HG02884 (cell line): ENCODE measurements at regions not wholly inside any gene's neighbourhood (a gene's known extent, or its start where the extent isn't known, plus 50 kb on each side); places are given as distances from the start of the nearest gene placed in this dataset.

Experiments used
- ATAC-seq: cut with Tn5 transposase; IDR thresholded peaks from one replicate; pipeline ENCODE4 v1.9.1; 2021; ENCODE audit warnings: mild to moderate bottlenecking, moderate library complexity; ENCODE audit not compliant: unreplicated experiment

DNA sequence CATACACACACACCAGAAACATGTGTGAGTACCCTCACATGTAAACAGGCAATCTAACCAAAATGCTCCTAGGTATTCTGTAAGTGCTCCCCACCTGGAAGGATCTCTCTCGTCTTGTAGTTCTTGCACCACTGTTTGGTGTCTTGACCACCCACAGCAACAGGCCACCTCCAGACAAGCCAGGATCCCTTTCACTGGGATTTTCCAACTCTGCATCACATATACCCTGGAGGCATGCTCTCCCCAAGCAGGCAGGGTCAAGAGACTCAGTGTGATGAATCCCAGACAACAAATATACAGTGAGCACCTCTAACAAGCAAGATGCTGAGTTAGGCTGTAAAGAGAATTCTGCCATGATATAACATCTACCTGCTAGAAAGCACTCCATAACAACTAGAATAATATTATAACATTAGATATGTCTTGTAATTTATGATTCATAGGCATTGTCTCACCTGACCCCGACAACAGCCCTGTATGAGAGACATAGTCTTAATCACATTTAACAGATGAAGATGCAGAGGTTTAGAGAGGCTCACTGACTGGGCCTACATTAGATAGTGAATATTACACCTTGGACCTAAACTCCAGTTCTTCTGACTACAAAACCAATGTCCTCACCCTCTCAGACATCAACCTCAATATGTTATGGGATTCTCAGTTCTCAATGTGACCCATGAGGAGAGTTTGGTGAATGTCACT is 76.5 kb upstream of the BCL6 start:
- no peak for ATAC-seq

DNA sequence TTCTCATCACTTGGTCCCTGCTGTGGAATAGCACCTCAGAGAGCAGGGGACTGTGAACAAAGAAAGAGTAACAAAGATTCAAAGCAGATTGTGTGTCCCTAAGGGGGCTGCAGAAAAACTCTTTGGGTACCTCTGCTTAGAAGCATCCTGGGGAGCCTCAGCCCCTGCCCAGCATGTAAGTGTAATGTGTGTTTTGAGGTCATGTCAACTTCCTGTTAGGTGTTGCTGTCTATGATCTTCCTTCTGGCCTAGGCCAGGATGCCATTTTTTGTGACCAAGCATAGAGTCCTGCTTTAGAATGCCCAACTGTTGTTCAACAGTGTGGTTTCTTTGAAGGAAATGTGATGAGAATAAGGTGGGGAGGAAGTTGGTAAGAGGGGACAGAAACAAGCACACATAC is 77.1 kb upstream of the BCL6 start:
- no peak for ATAC-seq

DNA sequence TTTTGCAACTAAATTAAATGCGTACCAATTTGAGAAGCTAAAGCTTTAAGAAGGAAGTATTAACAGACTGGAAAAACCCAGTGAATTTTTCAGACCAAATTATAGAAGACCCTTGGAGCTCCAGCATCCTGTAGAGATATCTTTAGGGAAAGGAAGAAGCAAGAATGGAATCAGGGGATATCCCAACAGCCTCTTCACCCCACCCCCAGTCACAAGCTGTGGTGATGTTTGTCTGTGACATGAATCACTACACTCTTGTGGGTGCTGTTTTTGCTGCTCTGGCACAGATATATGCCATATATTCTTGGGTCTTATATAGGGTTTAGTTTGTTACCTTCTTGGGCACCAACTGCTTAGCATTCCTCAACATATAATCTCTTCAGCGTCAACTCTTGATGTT is 78.5 kb upstream of the BCL6 start:
- ATAC-seq: no peak

DNA sequence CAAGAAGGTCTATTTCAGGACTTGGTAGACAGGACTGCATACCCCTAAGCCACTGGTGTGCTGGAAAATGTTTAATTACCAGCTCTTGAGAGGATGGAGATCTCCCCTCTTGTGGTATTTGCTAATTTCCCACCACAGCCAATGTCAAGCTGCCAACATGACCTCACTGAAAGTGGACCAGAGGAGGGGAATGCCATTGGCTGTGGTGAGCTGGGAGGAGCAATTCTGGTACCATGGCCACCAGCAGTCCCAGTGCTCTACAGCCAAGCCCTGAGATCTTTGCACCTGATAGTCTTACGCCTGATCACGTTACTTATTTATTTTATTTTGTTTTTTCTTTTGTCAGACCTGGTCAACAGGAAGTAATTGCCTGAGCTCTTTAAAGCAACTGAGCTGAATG is 82.5 kb upstream of the BCL6 start:
- no peak for ATAC-seq

DNA sequence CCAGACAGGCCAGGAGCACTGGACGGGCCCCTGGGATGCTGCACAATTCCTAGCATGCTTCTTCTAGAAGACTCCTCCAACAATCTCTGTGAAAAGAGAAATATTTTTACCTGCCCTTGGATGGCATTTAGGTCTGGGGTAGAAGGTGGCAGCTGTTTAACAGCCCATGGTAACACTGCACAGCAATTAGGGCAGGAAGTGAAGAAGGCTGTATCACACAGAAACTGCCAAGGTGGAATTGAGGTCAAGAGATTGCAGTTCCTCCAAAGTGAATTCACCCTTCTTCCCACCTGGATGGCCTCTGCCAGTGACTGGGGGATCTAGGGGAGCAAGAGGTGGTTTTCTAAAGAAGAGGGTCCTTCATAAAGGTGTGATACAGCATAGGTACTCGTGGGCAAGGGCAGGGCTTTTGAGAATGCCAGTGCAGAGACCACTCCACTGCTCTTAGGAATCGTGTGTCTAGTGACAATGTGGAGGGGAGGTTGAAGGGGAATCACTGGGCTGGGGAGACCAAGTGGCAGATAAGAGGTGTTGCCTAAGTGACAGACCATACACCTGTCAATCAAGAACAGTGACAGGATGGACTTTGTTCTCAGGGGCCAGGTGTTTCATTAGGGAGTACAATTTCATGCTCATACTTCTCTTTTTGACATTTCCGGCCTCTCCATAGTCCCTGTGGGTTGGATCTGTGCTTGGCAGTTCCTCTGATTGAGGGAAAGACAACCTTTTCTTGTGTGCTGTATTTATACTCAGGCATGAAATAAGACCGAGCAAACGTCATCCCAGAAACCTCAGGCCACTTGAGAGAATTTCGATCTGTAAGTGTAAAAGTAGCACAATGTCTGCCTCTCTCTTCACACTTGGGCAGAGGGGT is 83.5 kb upstream of the BCL6 start:
- ATAC-seq: peak; percentile 62

DNA sequence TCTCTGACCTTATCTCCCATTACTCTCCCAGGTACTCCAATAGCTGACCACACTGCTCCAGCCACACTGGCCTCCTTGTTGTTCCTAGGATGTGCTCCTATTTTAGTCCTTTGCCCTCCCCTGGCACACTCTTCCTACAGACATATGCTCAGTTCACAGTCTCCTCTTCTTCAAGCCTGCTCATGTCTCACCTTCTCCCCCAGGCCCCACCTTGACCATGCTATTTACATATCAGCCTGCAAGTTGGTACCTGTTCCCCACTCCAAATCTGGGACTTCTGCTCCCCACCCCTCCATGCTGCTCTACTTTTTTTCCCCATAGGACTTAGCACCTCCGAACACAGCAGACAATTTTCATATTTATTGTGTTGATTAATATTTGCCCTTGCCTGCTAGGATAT is 84.9 kb upstream of the BCL6 start:
- ATAC-seq: no peak

DNA sequence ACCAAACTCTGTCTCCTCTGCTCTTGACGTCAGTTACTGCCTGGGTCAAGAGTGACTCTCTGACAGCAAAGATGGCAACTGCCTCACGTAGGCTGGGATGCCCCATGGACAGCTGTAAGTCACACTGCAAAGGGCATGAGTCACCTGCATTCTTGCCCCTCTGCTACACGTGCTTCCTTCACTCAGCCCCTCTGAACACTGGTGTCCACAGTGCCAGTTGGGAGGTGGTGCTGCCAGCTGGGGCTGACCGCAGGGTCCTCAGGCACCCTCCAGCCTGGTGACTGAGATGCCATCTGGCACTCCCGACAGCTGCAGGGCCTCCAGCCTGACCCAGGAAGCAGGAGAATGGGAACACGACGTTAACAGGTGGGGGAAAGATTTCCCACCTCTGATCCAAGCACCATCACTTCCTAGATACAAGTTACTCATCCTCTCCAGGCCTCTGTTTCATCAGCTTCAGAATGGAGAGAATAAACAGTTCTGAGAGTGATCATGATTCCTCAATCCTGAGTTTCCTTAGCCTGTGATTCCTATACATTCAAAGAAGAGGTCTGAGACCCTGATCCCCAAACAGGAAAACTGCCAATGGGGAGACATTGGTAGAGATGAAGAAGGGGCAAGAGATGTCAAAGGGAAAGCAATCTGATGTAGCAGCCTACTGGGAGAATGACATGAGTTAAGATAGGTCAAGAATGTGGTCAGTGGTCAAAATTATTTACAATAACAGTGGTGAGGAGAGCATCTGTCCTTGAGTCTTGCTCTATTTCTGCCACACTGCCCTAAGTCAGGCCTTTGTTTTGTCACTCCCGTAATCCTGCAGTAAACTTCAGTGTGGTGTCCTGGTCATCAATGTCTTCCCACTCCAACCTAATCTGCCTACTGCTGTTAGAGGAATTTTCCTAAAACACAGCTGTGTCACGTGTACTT is 86.1 kb upstream of the BCL6 start:
- no peak for ATAC-seq

DNA sequence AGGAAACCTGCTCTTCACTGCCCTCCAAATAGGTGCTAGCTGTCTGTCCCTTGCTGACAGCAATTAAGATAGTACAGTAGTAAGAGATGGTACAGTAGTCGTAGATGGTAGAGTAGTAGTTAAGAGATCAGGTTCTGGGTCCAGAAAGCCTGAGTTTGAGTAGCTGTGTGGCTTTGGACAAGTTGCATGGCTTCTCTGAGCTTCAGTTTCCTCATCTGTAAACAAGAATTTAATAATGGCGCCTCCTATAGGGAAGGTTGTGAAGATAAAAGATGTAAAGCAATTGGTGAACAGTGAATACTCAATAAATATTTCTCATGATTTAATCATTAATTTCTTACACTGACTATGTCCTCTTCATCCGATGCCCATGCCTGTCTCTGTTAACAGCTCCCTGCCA is 86.9 kb upstream of the BCL6 start:
- ATAC-seq: no peak

DNA sequence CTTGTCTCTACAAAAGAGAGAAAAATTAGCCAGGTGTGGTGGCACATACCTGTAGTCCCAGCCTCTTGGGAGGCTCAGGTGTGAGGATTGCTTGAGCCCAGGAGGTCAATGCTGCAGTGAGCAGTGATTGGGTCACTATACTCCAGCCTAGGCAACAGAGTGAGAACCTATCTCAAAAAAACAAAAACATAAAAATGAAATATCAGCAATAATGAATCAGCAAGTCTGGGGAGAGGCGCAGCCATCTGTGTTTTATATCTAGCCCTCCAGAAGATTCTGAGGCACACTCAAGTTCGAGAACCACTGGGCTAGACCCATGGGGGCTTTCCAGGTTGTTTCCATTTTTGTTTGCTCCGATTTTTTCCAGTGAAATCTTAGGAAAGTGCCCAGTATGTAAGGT is 88.1 kb upstream of the BCL6 start:
- ATAC-seq: no peak

DNA sequence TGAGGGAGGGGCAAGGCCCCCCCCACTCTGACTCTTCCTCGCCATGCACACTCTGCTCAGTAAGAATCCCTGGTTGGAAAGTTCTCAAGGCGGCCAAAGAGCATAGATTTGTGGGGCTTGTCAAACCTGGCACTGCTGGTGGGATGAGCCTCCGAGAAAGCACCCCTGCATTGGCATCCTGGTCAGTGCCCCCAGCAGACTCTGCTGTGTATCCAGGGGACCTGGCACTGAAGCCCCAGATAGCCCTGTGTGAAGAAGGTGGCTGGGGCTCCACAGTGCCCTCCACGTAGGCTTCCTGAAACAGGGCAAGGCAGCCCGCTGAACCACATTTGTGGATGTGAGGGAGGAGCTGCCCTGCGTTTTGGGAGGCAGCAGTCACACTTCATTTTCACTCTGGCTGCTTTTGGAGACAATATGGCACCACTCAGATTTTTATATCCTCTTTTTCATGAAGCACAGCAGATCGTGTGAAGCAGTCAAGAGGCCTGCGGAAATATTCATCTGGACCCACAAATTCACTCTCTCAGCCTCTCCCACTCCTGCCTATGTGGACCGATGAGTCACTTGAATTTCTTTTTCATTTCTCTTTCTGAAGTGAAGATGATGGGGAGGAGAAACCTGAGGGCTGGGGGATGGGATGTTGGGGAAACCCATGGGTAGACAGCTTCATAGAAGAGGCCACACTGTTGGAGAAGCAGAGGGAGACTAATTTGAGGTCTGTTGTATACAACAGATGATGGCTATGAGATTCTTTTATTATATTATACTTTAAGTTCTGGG is 88.7 kb upstream of the BCL6 start:
- no peak for ATAC-seq

DNA sequence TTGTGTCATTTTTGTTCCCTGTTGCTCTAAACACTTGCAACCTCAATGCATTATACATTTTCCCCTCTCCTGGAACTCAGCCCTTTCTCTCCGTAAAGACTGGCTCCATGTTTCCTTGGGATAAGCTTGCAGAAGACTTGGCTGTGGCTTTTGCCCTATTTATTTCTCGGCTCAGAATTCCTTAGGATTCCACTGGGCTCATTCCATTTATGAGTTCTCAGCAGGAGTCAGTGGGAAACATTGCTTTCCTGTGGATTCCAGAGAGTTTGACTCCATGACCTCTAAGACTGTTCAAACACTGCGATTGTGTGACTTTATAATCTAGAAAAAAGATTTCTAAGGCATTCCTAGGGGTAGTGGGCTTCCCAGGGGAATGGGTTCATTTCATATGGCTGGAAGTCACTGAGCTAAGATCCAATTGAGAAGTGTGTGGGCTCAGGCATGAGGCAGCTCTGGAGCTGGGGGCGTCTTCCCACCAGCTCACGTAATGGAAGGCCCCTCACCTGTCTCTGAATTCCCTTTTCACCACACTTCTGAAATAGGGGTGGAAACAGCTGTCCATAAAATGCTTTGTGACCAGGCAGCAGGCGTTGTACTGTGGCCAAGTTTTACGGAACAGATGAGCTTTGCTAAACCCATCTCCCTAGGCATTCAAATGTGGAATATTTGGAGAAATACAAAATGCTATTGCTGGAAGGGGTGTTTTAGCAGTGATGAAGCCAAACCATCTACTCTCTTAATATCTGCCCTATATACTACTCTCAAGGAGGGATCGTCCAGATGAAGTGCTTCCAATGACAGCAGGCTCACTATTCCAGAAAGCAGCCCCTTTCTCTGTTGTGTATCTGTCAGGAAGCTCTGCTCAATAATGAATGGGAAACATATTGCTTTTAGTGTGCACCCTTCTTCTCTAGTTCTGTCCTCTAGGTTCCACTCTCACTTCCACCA is 91.8 kb upstream of the BCL6 start:
- ATAC-seq: no peak

DNA sequence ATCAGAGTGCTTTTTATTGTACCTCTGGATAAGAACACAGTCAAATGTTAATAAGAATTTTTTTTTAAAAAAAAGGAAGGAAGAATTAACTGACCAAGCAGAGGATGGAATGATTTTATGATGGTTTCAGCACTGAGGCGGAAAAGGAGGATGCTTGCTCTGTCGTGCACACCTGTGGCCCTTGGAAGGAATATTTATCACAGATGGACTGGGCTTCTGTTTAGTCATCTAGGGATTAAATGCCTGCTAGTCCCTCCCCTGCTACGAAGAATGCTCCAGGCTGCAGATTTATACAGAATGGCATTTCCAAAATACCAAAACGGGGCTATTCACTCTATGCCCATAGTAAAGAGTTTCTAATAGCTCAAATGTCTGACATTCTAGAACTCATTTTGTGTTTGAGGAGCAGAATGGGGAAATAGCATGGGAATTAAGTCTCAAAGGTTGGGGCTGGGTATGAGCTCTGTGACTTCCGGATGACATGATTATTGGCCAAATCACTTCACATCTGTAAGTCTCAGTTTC is 92.8 kb upstream of the BCL6 start:
- ATAC-seq: no peak

DNA sequence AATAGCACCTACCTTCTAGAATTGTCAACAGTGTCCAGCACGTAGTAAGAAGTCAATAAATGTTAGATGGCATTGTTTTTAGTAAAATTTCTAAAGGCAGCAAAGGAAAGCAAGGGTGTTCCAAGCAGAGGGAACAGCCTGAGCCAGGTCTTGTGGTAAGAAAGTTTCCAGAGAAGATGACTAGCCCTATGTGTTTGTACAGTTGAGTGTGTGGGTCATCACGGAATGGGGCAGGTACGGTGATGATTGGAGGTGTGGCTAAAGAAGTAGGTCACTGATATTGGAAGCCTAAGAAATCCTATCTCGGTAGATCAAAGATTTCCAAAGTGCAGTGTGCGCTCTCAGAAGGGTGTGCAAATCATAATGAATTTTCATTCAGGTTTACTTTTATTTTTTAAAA is 94.2 kb upstream of the BCL6 start:
- no peak for ATAC-seq

DNA sequence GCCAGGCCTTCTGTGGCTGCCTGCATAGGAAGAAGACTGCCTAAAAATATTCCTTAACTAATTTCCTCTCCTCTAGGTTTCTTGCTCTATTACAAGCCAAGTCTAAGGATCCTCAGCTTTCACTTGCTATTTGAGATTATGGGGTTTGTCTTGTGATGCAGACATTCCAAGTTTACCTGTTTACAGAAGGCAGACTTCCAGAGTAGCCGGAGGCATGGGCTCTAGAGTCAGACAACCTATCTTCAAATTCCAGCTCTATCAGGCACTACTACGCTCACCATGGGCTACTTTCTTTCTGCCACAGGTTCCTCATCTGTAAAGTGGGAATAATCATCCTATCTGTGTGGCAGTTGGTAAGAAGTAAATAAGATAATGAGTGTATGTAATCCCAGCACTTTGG is 95.6 kb upstream of the BCL6 start:
- ATAC-seq: no peak

DNA sequence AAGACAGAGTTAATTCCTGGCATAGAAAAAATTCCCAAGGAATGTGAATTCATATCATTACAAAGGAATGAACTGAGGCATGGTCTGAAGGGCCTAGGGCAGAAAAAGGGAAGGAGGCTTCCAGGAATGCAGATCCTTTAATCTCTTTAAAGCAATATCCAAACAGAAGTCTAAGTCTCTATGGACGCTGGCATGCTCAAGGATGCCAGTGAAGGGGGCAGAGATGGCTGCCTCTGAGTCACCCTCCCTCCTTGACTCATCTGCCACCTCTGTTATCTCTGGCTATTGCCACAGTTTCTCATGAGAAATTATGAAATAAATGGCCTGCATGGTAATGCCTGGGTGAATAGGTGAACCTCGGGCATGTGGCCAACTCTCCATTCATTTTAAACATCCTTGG is 96.3 kb upstream of the BCL6 start:
- ATAC-seq: no peak

DNA sequence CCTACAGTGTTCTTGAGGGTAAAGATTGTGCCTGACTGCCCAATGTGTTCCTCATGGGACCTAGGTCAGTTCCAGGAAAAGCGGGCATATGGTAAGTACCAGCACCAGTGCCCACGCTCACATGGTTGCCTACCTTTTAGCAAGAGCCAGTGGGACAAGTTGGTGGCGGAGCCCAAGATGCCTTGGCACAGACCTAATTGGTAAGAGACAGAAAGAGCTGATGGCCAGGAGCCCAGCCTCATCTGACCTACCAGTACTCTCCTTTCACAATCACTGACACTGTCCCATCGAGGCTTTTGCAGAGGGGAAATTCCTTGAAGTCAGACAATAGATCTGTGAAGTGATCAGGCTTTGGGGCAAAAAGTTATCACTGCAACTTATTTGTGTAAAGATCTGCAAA is 98.4 kb upstream of the BCL6 start:
- no peak for ATAC-seq

DNA sequence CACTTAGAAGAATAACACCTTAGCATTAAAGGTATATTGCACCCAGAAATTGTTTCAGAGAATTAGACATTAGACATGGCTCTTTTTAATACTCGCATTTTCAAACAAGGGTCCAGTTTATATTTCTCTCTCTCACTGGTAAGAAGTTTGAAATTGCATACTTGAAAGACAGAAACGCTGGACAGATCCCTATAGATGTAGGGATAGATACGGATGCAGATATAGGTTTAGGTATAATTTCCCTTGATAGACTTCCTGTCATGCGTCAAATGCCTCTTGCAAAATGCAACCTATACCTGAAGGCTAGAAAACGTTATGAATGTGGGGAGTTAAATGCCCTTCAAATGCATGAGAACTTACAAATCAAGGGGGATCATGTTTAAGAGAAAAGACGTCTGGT is 99.4 kb upstream of the BCL6 start:
- no peak for ATAC-seq

DNA sequence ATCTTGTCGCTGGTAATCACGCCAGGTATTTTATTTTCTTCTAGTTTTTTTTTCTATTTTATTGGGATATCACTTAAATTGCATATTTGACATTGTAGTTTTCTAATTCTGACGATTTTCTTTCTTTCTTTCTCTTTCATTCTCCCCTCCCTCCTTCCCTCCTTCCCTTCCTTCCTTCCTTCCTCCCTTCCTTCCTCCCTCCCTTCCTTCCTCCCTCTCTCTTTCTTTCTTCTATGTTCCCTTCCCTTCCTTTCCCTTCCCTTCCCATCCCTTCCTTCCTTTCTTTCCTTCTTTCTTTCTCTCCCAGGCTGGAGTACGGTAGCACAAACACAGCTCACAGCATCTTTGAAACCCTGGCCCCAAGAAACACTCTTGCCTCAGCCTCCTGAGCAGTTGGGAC is 100.6 kb upstream of the BCL6 start:
- no peak for ATAC-seq

DNA sequence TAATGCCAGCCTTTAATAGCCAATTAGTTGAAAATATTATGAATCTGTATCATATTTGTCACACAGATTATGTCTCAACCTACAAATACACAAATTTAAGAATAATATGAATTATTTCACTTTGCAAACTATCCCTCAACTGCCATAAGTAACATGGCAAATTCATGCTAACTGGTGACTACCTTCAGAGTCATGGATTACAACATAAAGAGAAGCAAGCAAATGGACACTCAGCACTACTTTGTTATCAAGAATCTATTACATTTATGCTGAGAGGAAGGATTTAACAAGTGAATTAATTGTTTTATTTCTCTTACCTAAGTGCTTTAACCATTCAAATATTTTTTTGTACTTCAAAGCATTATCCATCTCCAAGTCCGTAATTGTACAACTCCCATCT is 103.1 kb upstream of the BCL6 start:
- ATAC-seq: no peak
